SKM-1 (cell line): ENCODE measurements at regions not wholly inside any gene's neighbourhood (a gene's known extent, or its start where the extent isn't known, plus 50 kb on each side); places are given as distances from the start of the nearest gene placed in this dataset.

ENCODE experiments used
- DNase-seq: peaks from one replicate; lab custom pipeline; 2025; ENCODE audit not compliant: unreplicated experiment; lab: John Stamatoyannopoulos, UW

DNA sequence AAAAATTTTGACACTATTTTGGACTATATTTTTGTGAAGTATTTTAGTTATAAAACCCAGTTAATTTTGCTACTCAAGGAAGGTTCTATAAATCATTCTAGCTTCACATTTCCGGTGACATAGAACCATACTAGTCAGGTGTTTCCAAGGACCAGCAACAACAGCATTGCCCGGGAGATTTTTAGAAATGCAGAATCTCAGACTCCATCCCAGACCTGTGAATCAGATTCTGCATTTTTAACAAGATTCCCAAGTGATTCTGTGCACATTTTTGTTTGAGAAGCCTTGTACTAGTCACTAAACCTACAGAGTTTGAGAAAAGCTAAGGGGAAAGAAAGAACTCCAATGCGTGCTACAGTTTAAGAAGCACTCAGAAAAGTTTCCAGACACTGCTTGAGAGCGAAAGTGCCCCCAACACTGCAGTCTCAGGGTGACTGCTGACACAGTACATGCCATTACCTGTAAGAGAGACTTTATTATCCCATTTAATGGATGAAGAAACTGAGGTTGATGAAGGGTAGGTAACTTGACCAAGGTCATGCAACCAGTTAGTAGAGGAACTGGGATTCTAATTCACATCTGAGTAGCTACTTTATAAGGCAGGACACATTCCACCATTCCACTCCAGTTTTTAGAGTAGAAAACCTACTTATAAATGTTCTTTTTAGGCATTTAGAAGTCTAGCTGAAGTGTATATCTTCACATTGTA is 49.7 kb upstream of the USP3 start:
- no peak for DNase-seq
